ENCODE measurements at regions not wholly inside any gene's neighbourhood (a gene's known extent, or its start where the extent isn't known, plus 50 kb on each side); places are given as distances from the start of the nearest gene placed in this dataset.

- peak; percentile 42 for TF ChIP-seq RAD21 (IDR thresholded peaks at IDR 0.05; ENCODE audit: low read depth)
- no peak for TF ChIP-seq ELF1 (IDR thresholded peaks at IDR 0.05; ENCODE audit: borderline replicate concordance, low read depth)
- no peak for TF ChIP-seq ZBTB33 (IDR thresholded peaks at IDR 0.05; ENCODE audit: extremely low read depth, insufficient replicate concordance, low read length)
- TF ChIP-seq CTCF (IDR thresholded peaks at IDR 0.05 in 2 of 3, conservative IDR thresholded peaks at IDR 0.05 in 1 of 3; ENCODE audit: borderline replicate concordance in 1 of 3, insufficient read depth in 1 of 3, low read depth in 2 of 3, low read length in 2 of 3), result peak in 2 of 3 experiments; percentile 47 to 50; a peak in 4 of 6 replicates
- Histone ChIP-seq H3K4me1 (ENCODE audit: control insufficient read depth in 1 of 2, insufficient read depth in 2 of 2, low read length in 2 of 2) (no peaks in the 10 kb centered on the region), H3K79me2 (ENCODE audit: insufficient read depth, low read length) (no peaks in the 10 kb centered on the region), H3K27ac (ENCODE audit: low read depth, low read length) (no peak overlapping the region), H2AFZ (ENCODE audit: low read depth, low read length, poor library complexity, severe bottlenecking) (no peak overlapping the region), H3K4me3 (replicated peaks in 1 of 2; ENCODE audit: low read depth in 1 of 2, low read length in 2 of 2) (no peak overlapping the region), H3K9ac (ENCODE audit: low read length) (no peak overlapping the region), H4K20me1 (ENCODE audit: insufficient read depth) (no peaks in the 10 kb centered on the region), H3K36me3 (ENCODE audit: control insufficient read depth in 1 of 2, insufficient read depth in 2 of 2, low read length in 2 of 2) (no peaks in the 10 kb centered on the region), H3K9me2 (ENCODE audit: insufficient read depth) (no peaks in the 10 kb centered on the region), H3K27me3 (ENCODE audit: insufficient read depth, low read length) (no peaks in the 10 kb centered on the region), H3K9me3 (ENCODE audit: control insufficient read depth in 1 of 2, insufficient read depth in 1 of 2, low read depth in 1 of 2, low read length in 2 of 2) (no peaks in the 10 kb centered on the region), H3K4me2 (ENCODE audit: low read length) (no peak overlapping the region)
- CTCF ChIA-PET, result no interaction called here
- ATAC-seq, result peak; percentile 83
- intact Hi-C loops (cut with micrococcal nuclease), result no loop called here
- no TSS peak for BruUV-seq (replicated peaks)
- DNase-seq (ENCODE audit: low read depth, low spot score), result no peak
- RAD21 ChIA-PET (ENCODE audit: low non-redundant PET in 1 of 2, low total read pairs in 2 of 2, uncharacterized antibody in 2 of 2, unreplicated experiment in 2 of 2), result interaction anchor here in 1 of 2 experiments (1.0 kb wide), 1 partner anchor 366 kb away, joined by 3 read pairs; no protein-coding TSS in a partner anchor
- POLR2A ChIA-PET, result no interaction called here
Measured at GRCh38 chrX:39133971-39134370, 332.7 kb downstream of the MID1IP1 start.

All from HCT116 (cell line).